Esophagus muscularis mucosa (tissue), 3 donors: ENCODE measurements at regions not wholly inside any gene's neighbourhood (a gene's known extent, or its start where the extent isn't known, plus 50 kb on each side); places are given as distances from the start of the nearest gene placed in this dataset.
"Not testable (repeated sequence)": the region's sequence is repeated elsewhere in the genome, so short reads cannot be mapped to it uniquely, and the experiment has no call there.

Experiments used
- POLR2A ChIP-seq: fragments of 450-650 bp; IDR thresholded peaks from one replicate; pipeline ENCODE4 v1.6.1; 2017; ENCODE audit warnings: antibody characterized with exemption, moderate library complexity, mild to moderate bottlenecking, low read depth
- TF ChIP-seq, protein P1 (sequence below), 3 experiments: fragments of 200-600 bp in 2 of 3; fragments of 450-650 bp in 1 of 3; sonication (generic) in 2 of 3; IDR thresholded peaks; one replicate each; pipeline ENCODE4 v1.5.1; 2017 to 2019; ENCODE audit warnings: antibody characterized with exemption in 3 of 3, mild to moderate bottlenecking in 2 of 3, moderate library complexity in 1 of 3

- TF ChIP-seq, protein P1, sequence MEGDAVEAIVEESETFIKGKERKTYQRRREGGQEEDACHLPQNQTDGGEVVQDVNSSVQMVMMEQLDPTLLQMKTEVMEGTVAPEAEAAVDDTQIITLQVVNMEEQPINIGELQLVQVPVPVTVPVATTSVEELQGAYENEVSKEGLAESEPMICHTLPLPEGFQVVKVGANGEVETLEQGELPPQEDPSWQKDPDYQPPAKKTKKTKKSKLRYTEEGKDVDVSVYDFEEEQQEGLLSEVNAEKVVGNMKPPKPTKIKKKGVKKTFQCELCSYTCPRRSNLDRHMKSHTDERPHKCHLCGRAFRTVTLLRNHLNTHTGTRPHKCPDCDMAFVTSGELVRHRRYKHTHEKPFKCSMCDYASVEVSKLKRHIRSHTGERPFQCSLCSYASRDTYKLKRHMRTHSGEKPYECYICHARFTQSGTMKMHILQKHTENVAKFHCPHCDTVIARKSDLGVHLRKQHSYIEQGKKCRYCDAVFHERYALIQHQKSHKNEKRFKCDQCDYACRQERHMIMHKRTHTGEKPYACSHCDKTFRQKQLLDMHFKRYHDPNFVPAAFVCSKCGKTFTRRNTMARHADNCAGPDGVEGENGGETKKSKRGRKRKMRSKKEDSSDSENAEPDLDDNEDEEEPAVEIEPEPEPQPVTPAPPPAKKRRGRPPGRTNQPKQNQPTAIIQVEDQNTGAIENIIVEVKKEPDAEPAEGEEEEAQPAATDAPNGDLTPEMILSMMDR (IDR thresholded peaks at IDR 0.05), result not testable (repeated sequence)
- not testable (repeated sequence) for TF ChIP-seq POLR2A
Observed at GRCh38 chr16:29346203-29346602, 60.3 kb downstream of the NPIPB11 start.
